ENCODE measurements at regions not wholly inside any gene's neighbourhood (a gene's known extent, or its start where the extent isn't known, plus 50 kb on each side); places are given as distances from the start of the nearest gene placed in this dataset.

DNA sequence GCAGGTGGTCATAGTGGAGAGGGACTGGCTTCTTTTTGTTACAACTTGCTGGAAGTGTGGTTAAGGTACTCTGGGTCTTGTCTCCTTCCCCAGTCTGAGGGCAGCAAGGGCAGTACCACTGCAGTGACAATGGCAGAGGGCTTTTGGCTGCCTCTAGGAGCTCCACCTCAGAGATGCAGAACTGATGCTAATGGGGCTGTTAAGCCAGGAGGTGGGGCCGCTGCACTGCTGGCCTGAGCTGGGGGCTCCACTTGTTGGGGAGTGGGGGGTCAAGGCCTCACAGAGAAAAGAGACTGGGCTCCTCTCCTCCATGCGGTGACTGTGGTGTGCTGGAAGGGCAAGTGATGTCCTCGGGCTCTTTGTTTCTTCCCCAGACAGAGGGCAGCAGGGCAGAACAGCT lies 135.7 kb downstream of the DSEL start (continued):
- TF ChIP-seq, protein P1, sequence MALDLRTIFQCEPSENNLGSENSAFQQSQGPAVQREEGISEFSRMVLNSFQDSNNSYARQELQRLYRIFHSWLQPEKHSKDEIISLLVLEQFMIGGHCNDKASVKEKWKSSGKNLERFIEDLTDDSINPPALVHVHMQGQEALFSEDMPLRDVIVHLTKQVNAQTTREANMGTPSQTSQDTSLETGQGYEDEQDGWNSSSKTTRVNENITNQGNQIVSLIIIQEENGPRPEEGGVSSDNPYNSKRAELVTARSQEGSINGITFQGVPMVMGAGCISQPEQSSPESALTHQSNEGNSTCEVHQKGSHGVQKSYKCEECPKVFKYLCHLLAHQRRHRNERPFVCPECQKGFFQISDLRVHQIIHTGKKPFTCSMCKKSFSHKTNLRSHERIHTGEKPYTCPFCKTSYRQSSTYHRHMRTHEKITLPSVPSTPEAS (tag by site-specific recombination; IDR thresholded peaks at IDR 0.05) = no peak
- TF ChIP-seq ZNF626 (tag by site-specific recombination; IDR thresholded peaks at IDR 0.05) (no peak), ZNF132 (tag by site-specific recombination; IDR thresholded peaks at IDR 0.05; ENCODE audit: borderline replicate concordance) (no peak)

DNA sequence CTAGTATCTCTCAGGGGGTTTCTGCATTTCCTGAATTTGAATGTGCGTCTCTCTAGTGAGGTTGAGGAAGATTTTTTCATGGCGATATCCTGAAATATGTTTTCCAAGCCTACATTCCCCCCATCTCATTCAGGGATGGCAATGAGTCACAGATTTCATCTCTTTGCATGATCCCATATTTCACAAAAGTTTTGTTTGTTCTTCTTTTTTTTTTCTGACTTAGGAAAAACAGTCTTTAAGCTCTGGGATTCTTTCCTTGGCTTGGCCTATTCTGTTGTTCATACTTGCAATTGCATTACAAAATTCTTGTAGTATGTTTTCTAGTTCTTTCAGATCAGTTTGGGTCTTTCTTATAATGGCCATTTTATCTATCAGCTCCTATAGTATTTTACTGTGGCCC lies 136.5 kb downstream of the DSEL start:
- TF ChIP-seq, protein P2, sequence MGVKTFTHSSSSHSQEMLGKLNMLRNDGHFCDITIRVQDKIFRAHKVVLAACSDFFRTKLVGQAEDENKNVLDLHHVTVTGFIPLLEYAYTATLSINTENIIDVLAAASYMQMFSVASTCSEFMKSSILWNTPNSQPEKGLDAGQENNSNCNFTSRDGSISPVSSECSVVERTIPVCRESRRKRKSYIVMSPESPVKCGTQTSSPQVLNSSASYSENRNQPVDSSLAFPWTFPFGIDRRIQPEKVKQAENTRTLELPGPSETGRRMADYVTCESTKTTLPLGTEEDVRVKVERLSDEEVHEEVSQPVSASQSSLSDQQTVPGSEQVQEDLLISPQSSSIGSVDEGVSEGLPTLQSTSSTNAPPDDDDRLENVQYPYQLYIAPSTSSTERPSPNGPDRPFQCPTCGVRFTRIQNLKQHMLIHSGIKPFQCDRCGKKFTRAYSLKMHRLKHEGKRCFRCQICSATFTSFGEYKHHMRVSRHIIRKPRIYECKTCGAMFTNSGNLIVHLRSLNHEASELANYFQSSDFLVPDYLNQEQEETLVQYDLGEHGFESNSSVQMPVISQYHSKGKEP (tag by site-specific recombination; IDR thresholded peaks at IDR 0.05) = no peak
- TF ChIP-seq ZNF311 (tag by site-specific recombination; IDR thresholded peaks at IDR 0.05; ENCODE audit: borderline replicate concordance) = no peak
- no peak for TF ChIP-seq HOXC10 (CRISPR knock-in tag; IDR thresholded peaks at IDR 0.05)
- no peak for TF ChIP-seq ZNF23 (tag by site-specific recombination; IDR thresholded peaks at IDR 0.05; ENCODE audit: borderline replicate concordance)
- no peak for TF ChIP-seq ZNF366 (tag by site-specific recombination; conservative IDR thresholded peaks at IDR 0.05)
- TF ChIP-seq ZNF354C (tag by site-specific recombination; IDR thresholded peaks at IDR 0.05; ENCODE audit: borderline replicate concordance, low read depth) = no peak
- TF ChIP-seq ZNF292 (tag by site-specific recombination; IDR thresholded peaks at IDR 0.05; ENCODE audit: borderline replicate concordance, low read depth) = no peak
- TF ChIP-seq, protein P3, sequence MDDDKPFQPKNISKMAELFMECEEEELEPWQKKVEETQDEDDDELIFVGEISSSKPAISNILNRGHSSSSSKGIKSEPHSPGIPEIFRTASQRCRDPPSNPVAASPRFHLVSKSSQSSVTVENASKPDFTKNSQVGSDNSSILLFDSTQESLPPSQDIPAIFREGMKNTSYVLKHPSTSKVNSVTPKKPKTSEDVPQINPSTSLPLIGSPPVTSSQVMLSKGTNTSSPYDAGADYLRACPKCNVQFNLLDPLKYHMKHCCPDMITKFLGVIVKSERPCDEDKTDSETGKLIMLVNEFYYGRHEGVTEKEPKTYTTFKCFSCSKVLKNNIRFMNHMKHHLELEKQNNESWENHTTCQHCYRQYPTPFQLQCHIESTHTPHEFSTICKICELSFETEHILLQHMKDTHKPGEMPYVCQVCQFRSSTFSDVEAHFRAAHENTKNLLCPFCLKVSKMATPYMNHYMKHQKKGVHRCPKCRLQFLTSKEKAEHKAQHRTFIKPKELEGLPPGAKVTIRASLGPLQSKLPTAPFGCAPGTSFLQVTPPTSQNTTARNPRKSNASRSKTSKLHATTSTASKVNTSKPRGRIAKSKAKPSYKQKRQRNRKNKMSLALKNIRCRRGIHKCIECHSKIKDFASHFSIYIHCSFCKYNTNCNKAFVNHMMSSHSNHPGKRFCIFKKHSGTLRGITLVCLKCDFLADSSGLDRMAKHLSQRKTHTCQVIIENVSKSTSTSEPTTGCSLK (tag by site-specific recombination; IDR thresholded peaks at IDR 0.05) = no peak
- TF ChIP-seq ZEB2 (tag by site-specific recombination; IDR thresholded peaks at IDR 0.05) = no peak
- TF ChIP-seq, protein P4, sequence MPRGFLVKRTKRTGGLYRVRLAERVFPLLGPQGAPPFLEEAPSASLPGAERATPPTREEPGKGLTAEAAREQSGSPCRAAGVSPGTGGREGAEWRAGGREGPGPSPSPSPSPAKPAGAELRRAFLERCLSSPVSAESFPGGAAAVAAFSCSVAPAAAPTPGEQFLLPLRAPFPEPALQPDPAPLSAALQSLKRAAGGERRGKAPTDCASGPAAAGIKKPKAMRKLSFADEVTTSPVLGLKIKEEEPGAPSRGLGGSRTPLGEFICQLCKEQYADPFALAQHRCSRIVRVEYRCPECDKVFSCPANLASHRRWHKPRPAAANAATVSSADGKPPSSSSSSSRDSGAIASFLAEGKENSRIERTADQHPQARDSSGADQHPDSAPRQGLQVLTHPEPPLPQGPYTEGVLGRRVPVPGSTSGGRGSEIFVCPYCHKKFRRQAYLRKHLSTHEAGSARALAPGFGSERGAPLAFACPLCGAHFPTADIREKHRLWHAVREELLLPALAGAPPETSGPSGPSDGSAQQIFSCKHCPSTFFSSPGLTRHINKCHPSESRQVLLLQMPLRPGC (tag by site-specific recombination; IDR thresholded peaks at IDR 0.05) = no peak
- TF ChIP-seq MYNN (tag by site-specific recombination; IDR thresholded peaks at IDR 0.05; ENCODE audit: borderline replicate concordance) = no peak
- no peak for TF ChIP-seq ZNF560 (tag by site-specific recombination; IDR thresholded peaks at IDR 0.05; ENCODE audit: borderline replicate concordance)
- TF ChIP-seq ZNF433 (tag by site-specific recombination; IDR thresholded peaks at IDR 0.05; ENCODE audit: low read depth) = no peak
- TF ChIP-seq ZFP37 (tag by site-specific recombination; IDR thresholded peaks at IDR 0.05) = no peak
- TF ChIP-seq ZBTB8A (tag by site-specific recombination; IDR thresholded peaks at IDR 0.05) = no peak
- TF ChIP-seq, protein P5, sequence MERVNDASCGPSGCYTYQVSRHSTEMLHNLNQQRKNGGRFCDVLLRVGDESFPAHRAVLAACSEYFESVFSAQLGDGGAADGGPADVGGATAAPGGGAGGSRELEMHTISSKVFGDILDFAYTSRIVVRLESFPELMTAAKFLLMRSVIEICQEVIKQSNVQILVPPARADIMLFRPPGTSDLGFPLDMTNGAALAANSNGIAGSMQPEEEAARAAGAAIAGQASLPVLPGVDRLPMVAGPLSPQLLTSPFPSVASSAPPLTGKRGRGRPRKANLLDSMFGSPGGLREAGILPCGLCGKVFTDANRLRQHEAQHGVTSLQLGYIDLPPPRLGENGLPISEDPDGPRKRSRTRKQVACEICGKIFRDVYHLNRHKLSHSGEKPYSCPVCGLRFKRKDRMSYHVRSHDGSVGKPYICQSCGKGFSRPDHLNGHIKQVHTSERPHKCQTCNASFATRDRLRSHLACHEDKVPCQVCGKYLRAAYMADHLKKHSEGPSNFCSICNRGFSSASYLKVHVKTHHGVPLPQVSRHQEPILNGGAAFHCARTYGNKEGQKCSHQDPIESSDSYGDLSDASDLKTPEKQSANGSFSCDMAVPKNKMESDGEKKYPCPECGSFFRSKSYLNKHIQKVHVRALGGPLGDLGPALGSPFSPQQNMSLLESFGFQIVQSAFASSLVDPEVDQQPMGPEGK (tag by site-specific recombination; IDR thresholded peaks at IDR 0.05) = no peak
- no peak for TF ChIP-seq ZNF157 (tag by site-specific recombination; IDR thresholded peaks at IDR 0.05)
- TF ChIP-seq, protein P6, sequence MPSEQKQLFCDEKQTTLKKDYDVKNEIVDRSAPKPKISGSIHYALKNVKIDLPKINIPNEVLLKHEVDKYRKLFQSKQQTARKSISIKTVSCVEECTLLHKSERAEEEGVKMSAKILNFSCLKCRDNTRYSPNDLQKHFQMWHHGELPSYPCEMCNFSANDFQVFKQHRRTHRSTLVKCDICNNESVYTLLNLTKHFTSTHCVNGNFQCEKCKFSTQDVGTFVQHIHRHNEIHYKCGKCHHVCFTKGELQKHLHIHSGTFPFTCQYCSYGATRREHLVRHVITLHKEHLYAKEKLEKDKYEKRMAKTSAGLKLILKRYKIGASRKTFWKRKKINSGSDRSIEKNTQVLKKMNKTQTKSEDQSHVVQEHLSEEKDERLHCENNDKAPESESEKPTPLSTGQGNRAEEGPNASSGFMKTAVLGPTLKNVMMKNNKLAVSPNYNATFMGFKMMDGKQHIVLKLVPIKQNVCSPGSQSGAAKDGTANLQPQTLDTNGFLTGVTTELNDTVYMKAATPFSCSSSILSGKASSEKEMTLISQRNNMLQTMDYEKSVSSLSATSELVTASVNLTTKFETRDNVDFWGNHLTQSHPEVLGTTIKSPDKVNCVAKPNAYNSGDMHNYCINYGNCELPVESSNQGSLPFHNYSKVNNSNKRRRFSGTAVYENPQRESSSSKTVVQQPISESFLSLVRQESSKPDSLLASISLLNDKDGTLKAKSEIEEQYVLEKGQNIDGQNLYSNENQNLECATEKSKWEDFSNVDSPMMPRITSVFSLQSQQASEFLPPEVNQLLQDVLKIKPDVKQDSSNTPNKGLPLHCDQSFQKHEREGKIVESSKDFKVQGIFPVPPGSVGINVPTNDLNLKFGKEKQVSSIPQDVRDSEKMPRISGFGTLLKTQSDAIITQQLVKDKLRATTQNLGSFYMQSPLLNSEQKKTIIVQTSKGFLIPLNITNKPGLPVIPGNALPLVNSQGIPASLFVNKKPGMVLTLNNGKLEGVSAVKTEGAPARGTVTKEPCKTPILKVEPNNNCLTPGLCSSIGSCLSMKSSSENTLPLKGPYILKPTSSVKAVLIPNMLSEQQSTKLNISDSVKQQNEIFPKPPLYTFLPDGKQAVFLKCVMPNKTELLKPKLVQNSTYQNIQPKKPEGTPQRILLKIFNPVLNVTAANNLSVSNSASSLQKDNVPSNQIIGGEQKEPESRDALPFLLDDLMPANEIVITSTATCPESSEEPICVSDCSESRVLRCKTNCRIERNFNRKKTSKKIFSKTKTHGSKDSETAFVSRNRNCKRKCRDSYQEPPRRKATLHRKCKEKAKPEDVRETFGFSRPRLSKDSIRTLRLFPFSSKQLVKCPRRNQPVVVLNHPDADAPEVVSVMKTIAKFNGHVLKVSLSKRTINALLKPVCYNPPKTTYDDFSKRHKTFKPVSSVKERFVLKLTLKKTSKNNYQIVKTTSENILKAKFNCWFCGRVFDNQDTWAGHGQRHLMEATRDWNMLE (tag by site-specific recombination; conservative IDR thresholded peaks at IDR 0.05; ENCODE audit: low read depth) = no peak
- no peak for TF ChIP-seq ZNF626 (tag by site-specific recombination; IDR thresholded peaks at IDR 0.05)
- CTCF ChIA-PET = no interaction called here
- no peaks in the 10 kb centered on the region for H3K9me3 ChIP-seq (ENCODE audit: control insufficient read depth, insufficient read depth, low read depth, low read length)
- H3K27ac ChIP-seq (ENCODE audit: extremely low read depth, low read depth, low read length) = no peak overlapping the region
- H3K36me3 ChIP-seq (ENCODE audit: control insufficient read depth in 2 of 2, insufficient read depth in 1 of 2, low read length in 2 of 2) = no peaks in the 10 kb centered on the region
- no peaks in the 10 kb centered on the region for H3K4me1 ChIP-seq (ENCODE audit: control insufficient read depth, insufficient read depth, low read length)
- POLR2A ChIA-PET = no interaction called here
- H3K4me3 ChIP-seq (ENCODE audit: low read depth, low read length) = no peak overlapping the region
